Kidney tubule cell (primary cell): ENCODE measurements at regions not wholly inside any gene's neighbourhood (a gene's known extent, or its start where the extent isn't known, plus 50 kb on each side); places are given as distances from the start of the nearest gene placed in this dataset.
A peak's percentile ranks its signal among the peaks of the same experiment; 100 is the strongest.

ENCODE experiments used
- DNase-seq: peaks from one replicate; pipeline ENCODE4 v3.0.0-alpha.2; 2018; ENCODE audit warnings: low spot score

DNA sequence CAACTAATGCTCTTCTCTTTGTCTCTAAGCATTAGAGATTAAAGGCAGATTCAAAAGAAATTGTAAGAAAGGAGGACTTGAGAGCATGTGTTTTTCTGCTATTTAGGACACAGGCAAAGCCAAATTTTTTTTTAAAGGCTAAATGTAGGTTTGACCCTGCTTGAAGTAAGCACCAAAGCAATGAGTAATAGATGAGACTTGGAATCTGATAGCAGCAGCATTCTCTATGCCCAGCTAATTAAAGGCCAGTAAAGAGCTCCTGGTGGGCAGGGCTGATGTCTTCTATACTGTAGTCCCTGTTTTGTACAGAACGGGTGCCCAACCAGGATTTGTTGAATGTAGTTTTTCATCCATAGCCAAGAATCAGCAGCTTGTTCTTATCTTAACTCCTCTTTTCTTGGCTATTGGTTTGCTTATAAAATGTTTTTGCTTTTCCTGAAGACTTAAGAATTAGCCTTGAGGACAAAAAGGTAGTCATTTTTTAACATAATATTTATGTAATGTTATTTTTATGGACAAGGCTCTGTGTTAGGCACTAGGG lies 179.6 kb downstream of the LMO4 start:
- no peak for DNase-seq

DNA sequence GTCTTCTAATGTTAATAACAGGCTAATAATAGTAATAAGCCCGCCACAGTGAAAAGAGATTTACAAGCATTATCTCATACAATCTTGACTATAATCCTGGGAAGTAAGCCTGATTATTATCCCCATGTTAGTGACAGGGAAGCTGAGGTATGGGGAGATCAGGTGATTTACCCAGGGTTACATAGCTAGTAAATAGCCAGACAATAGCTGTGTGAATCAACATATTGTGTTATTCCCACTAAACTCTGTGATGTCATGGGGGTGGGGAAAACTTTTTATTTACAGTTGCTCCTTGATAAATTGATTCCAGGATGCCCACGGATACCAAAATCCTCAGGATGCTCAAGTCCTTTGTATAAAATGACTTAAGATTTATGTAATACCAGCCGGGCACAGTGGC lies 181.9 kb downstream of the LMO4 start:
- DNase-seq = no peak

GRCh38 chr1:87511449-87511848 lies 182.8 kb downstream of the LMO4 start:
- DNase-seq = no peak

DNA sequence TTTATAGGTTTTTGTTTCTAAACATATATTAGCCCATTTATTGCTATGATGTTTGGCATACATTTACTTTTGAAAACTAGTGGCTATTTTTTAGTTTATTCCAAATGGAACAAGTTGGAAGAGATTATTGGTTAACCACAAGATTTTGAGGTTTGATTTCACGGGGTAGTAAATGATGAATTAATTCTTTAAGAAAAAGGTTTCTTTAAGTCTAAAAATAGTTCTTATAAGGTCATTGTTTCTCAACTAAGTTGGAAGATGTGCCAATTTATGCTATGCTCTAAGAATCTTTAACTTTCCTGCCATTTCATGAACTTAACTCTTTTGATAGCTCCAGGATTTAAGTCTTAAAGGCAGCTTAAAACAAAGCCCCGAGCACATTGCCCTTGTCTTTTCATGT lies 183.8 kb downstream of the LMO4 start:
- DNase-seq = no peak

GRCh38 chr1:87513255-87513654 lies 184.6 kb downstream of the LMO4 start:
- DNase-seq = peak; percentile 14

DNA sequence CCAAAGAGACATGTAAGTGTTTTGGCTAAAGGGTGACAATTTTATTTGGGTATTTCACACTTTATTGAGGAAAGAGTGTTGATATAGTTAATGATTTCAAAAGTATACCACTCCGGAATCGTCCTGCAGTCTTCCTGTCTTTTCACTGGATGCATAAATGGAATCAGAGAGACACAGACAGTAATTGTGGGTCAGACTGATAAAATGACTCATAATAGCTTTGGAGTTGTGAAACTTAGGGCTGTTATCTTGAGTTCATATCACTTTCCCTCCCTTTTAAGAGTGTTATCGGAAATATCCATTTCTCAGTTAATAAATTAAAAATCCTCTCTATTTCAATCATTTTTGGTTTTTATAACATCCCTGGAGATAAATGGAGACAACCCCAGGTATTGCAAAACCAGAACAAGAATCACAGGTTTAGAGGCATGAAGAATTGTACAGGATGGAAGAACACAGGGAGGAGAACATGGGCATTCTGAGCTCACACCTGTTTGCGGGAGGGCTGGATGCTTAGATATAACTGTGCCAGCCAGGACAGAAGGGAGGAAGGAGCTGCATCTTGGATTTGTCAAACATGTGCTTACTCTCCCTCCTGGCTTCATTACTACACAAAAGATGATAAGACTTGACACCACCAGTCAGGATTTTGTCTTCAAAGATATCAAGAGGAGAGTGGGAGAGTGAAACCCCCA lies 185.4 kb downstream of the LMO4 start:
- DNase-seq = peak; percentile 12

- peak; percentile 32 for DNase-seq
These were observed 187.1 kb downstream of the LMO4 start for GRCh38 chr1:87515781-87516180.

GRCh38 chr1:87518794-87519193 lies 190.1 kb downstream of the LMO4 start:
- no peak for DNase-seq

- no peak for DNase-seq
These were observed 192.8 kb downstream of the LMO4 start for GRCh38 chr1:87521452-87521851.

DNA sequence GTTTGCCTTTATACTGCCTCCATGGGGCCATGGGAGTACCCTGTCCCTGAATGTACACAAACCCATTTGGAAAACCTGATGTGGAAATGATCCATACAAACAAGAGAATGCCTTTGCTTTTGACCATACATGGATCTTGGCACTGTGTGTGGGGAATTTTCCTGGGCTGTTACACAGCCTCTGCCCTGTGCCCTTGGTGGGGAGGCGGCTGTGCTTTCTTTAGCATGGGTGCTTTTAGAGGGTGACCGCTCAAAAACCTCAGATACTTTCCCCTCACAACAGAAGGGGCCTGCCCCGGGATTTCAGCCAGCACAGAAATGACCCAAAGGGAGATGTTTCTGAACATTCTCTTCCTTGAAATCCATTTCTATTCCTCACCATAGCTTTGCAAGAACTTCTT lies 194.8 kb downstream of the LMO4 start:
- DNase-seq = no peak

GRCh38 chr1:87524021-87524754 lies 195.5 kb downstream of the LMO4 start:
- DNase-seq = no peak

- no peak for DNase-seq
These were observed 200.3 kb downstream of the LMO4 start for GRCh38 chr1:87528754-87529517.

DNA sequence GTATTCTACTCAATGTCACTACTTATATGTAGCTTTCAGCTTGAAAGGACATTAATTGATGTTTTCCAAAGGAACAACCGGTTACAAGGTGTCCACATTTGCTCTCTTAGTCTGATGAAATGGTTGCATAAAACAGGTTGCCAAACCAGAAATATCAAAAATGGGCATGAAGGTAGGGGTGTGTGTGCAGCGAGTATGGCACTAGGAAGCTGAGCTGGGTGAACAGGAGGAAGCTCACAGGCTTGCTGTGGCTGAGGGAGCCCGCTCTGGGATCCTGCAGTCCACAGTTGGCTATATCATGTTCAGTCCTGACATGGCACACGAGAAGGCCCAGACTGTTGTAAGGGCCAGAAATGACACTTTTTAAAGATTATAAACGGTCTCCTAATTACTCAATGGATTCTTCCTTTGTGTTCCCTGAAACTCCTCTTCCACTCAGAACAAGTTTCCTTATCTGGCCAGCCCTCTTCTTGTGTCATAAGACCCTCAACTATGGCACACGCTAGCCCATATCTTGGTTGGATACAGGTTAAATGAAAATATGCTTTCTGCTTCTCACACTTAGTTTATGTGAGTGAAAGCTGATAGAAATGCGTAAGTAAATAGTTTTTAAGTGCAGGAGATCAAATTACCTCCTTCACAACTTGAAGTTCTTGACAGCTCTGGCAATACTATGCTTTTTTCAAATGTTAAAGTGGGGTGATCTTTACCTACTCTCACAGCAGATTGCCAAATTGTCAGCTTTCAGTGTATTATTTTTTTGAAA lies 201.5 kb downstream of the LMO4 start:
- DNase-seq = no peak

DNA sequence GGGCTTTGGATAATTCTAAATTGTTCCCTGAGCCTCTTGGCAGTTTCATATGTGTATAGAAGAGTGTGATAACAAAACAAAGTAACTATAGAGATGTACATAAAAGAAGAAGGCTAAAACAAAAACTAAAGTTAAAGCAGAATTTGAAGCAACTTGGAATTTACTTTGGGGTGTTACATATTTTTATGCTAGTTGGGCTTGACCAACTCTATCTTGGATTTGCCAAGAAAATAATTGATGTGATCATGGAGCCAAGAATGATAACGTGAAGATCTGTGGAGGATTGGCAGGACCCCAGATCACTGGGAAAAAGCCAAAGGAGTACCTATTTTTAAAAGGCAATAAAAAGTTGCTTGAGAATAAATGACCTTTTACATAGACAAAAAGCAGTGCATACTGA lies 206.9 kb downstream of the LMO4 start:
- no peak for DNase-seq

DNA sequence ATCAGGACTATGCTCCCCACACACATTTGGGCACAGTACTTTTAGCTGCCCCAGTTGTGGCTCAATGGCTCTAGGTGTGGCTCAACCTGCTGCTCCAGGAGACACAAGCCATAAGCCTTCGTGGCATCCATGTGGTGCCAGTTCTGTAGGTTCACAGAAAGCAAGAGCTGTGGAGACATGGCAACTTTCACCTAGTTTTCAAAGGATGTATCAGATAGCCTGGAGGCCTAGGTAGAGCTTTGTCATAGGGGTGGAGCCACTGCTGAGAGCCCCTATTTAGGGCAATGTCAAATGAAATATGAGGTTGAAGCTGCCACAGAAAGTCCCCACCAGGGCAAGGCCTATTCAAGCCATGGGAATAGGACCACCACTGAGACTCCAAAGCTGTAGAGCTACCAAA lies 210.5 kb downstream of the LMO4 start:
- DNase-seq = no peak

DNA sequence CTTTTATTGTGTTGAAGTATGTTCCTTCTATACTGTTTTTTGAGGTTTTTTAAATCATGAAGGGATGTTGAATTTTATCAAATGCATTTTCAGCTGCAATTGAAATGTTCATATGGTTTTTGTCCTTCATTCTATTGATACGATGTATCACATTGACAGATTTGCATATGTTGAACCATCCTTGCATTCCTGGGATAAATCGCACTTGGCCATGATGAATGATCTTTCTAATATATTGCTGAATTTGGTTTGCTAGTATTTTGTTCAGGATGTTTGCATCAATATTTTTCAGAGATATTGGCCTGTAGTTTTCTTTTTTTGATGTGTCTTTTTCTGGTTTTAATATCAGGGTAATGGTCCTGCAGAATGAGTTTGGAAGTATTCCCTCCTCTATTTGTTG lies 214.0 kb downstream of the LMO4 start:
- DNase-seq = no peak

GRCh38 chr1:87549738-87550137 lies 221.1 kb downstream of the LMO4 start:
- DNase-seq = no peak

DNA sequence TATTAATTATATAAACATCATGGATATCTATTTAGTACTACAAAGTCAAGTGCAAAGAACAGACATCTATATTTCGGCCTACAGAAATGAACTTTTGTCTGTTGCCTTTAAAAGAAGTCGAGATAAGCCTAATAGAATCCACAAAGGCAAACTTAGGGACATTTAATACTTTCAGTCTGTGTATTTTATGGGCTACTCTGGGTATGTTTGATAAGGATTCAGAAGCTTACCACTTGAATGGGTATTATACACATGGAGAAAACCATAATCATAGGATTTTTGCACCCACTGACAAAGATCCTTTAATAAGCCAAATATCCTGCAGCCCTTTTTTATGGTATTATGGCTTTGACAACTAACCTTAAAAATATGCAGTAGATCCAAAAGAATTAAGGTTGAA lies 224.8 kb downstream of the LMO4 start:
- DNase-seq = no peak

- DNase-seq = no peak
These were observed 226.7 kb downstream of the LMO4 start for GRCh38 chr1:87555366-87555765.

- DNase-seq = peak; percentile 26
These were observed 227.6 kb downstream of the LMO4 start for GRCh38 chr1:87556326-87556725.

DNA sequence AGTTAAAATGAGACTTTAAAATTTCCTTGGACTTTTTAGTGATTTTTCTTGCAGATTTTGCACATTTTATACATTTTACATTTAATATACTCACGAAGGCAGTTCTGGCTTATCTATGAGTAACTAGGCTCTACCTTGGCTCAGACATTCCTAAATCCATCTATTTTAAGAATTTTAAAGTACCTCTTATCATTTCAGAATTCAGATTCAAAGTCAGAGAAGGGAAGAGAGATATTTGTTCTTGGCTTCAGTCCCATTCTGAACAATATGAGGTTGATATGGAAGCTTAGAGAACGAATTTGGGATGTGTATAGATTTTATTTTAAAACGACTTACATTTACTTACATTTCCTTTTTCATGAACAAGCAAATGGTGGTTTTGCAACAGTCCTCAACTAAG lies 230.2 kb downstream of the LMO4 start:
- no peak for DNase-seq

- no peak for DNase-seq
These were observed 231.5 kb downstream of the LMO4 start for GRCh38 chr1:87560137-87560536.
